ENCODE measurements at regions not wholly inside any gene's neighbourhood (a gene's known extent, or its start where the extent isn't known, plus 50 kb on each side); places are given as distances from the start of the nearest gene placed in this dataset.

- no peak for DNase-seq
Measured at GRCh38 chr10:108905171-108905570, 1018.1 kb downstream of the XPNPEP1 start.

- DNase-seq = no peak
Measured at GRCh38 chr10:108904163-108904838, 1019.0 kb downstream of the XPNPEP1 start.

GRCh38 chr10:108902619-108903285 is 1020.6 kb downstream of the XPNPEP1 start:
- DNase-seq = no peak

- peak; percentile 30 for DNase-seq
Measured at GRCh38 chr10:108901781-108902618, 1021.3 kb downstream of the XPNPEP1 start.

GRCh38 chr10:108899670-108900069 is 1023.6 kb downstream of the XPNPEP1 start:
- DNase-seq = no peak

GRCh38 chr10:108894402-108895301 is 1028.7 kb downstream of the XPNPEP1 start:
- DNase-seq = no peak

- no peak for DNase-seq
Measured at GRCh38 chr10:108877095-108877561, 1046.2 kb downstream of the XPNPEP1 start.

- no peak for DNase-seq
Measured at GRCh38 chr10:108872854-108873253, 1050.5 kb downstream of the XPNPEP1 start.

GRCh38 chr10:108868881-108869280 is 1054.4 kb downstream of the XPNPEP1 start:
- no peak for DNase-seq

GRCh38 chr10:108862676-108863350 is 1060.5 kb downstream of the XPNPEP1 start:
- DNase-seq = no peak

GRCh38 chr10:108861181-108861754 is 1062.0 kb downstream of the XPNPEP1 start:
- no peak for DNase-seq

- no peak for DNase-seq
Measured at GRCh38 chr10:108852211-108852610, 1071.1 kb downstream of the XPNPEP1 start.

GRCh38 chr10:108850138-108850854 is 1073.0 kb downstream of the XPNPEP1 start:
- no peak for DNase-seq

GRCh38 chr10:108849688-108850087 is 1073.6 kb downstream of the XPNPEP1 start:
- DNase-seq = no peak

GRCh38 chr10:108849186-108849585 is 1074.1 kb downstream of the XPNPEP1 start:
- DNase-seq = no peak

- no peak for DNase-seq
Measured at GRCh38 chr10:108848046-108848445, 1075.3 kb downstream of the XPNPEP1 start.

- DNase-seq = no peak
Measured at GRCh38 chr10:108840944-108841343, 1082.4 kb downstream of the XPNPEP1 start.

GRCh38 chr10:108836362-108836761 is 1086.9 kb downstream of the XPNPEP1 start:
- no peak for DNase-seq

- no peak for DNase-seq
Measured at GRCh38 chr10:108822026-108822425, 1101.3 kb downstream of the XPNPEP1 start.

- DNase-seq = no peak
Measured at GRCh38 chr10:108819302-108819701, 1104.0 kb downstream of the XPNPEP1 start.

GRCh38 chr10:108817584-108817983 is 1105.7 kb downstream of the XPNPEP1 start:
- DNase-seq = no peak

Measured in right hindlimb (tissue), 1 donor.